ENCODE measurements at regions not wholly inside any gene's neighbourhood (a gene's known extent, or its start where the extent isn't known, plus 50 kb on each side); places are given as distances from the start of the nearest gene placed in this dataset.

GRCh38 chrX:6693051-6693450 lies 158.1 kb upstream of the VCX3A start:
- DNase-seq: no peak

GRCh38 chrX:6685489-6685888 lies 150.6 kb upstream of the VCX3A start:
- no peak for DNase-seq

GRCh38 chrX:6683353-6683752 lies 148.4 kb upstream of the VCX3A start:
- DNase-seq: no peak

- no peak for DNase-seq
These were observed 146.7 kb upstream of the VCX3A start for GRCh38 chrX:6681521-6682145.

GRCh38 chrX:6679988-6680387 lies 145.1 kb upstream of the VCX3A start:
- DNase-seq: no peak

GRCh38 chrX:6679550-6679949 lies 144.6 kb upstream of the VCX3A start:
- DNase-seq: no peak

- no peak for DNase-seq
These were observed 143.4 kb upstream of the VCX3A start for GRCh38 chrX:6678313-6678712.

GRCh38 chrX:6674734-6675133 lies 139.8 kb upstream of the VCX3A start:
- no peak for DNase-seq

GRCh38 chrX:6667048-6667768 lies 132.3 kb upstream of the VCX3A start:
- DNase-seq: no peak

- no peak for DNase-seq
These were observed 131.7 kb upstream of the VCX3A start for GRCh38 chrX:6666624-6667023.

GRCh38 chrX:6661736-6662135 lies 126.8 kb upstream of the VCX3A start:
- DNase-seq: no peak

- DNase-seq: no peak
These were observed 125.8 kb upstream of the VCX3A start for GRCh38 chrX:6660567-6661264.

GRCh38 chrX:6645216-6645615 lies 110.3 kb upstream of the VCX3A start:
- no peak for DNase-seq

- no peak for DNase-seq
These were observed 109.5 kb upstream of the VCX3A start for GRCh38 chrX:6644411-6644810.

GRCh38 chrX:6640727-6641126 lies 105.8 kb upstream of the VCX3A start:
- no peak for DNase-seq

- DNase-seq: no peak
These were observed 79.6 kb upstream of the VCX3A start for GRCh38 chrX:6614506-6614905.

- no peak for DNase-seq
These were observed 64.4 kb upstream of the VCX3A start for GRCh38 chrX:6599230-6599860.
